NCI-H2029 treated with DMSO at 0.1 percent for 48 hours (cell line): ENCODE measurements at regions not wholly inside any gene's neighbourhood (a gene's known extent, or its start where the extent isn't known, plus 50 kb on each side); places are given as distances from the start of the nearest gene placed in this dataset.

ENCODE experiments used
- DNase-seq: peaks from one replicate; lab custom pipeline; 2025; lab: John Stamatoyannopoulos, UW

- DNase-seq: no peak
Observed at GRCh38 chr5:58255386-58255785, 204.5 kb downstream of the PLK2 start.

- no peak for DNase-seq
Observed at GRCh38 chr5:58248221-58248620, 211.7 kb downstream of the PLK2 start.

DNA sequence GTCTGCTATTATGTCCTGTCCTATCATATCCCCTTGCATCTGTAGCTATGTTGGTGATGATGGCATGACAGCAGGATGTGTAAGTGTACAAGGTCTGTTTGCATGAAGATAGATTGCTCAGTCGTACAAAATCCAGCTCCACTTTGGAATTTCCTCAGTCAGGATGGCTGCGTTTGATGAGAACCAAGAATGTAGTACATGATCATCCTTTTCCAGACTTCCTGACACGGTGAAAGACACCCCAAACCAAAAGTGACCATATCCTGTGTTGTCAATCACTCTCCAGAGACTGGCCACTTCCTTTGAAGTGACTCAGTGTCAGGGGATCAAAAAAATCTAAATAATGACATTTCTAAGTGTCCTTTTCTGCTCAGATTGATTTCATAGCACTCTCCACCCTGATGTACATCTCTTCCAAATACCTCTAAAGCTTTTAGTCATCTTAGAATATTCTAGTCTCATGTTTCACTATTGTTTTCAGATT lies 213.4 kb downstream of the PLK2 start:
- no peak for DNase-seq

DNA sequence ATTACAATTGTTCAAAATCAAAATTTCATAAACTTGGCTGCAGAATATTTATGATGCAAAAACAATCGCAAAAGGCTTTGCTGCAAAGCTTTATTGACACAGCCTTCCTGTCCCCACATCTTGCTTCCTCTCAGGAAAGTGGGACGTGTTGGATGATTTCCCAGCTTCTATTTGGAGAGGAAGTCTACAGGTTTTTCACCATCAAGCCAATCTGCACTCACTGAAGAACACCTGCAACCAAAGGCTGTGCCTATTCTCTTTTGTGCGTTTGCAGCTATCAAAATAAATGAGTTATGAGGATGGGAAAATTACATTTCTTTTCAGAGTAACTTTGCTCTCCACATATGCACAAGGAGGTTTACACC lies 214.4 kb downstream of the PLK2 start:
- DNase-seq: no peak

GRCh38 chr5:58244819-58245475 lies 214.9 kb downstream of the PLK2 start:
- DNase-seq: no peak

GRCh38 chr5:58241389-58241788 lies 218.5 kb downstream of the PLK2 start:
- DNase-seq: no peak

DNA sequence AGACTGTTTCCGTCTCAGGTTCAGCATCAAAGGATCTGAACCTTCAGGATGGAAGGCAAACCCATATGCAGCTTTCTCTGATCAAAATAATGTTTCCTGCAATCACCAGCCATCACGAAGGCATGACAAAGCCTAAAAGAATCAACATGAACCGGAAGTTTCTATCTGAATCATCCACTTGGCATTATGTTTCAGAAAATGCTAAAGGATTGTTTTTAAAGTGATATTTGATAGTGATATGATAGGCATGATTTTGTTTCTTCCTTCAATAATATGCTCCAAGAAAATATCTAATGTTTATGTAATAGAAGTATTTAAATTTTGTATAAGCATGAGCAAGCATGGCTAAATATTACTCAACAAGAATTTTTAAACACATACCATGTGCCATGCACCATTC lies 219.6 kb downstream of the PLK2 start:
- DNase-seq: no peak

DNA sequence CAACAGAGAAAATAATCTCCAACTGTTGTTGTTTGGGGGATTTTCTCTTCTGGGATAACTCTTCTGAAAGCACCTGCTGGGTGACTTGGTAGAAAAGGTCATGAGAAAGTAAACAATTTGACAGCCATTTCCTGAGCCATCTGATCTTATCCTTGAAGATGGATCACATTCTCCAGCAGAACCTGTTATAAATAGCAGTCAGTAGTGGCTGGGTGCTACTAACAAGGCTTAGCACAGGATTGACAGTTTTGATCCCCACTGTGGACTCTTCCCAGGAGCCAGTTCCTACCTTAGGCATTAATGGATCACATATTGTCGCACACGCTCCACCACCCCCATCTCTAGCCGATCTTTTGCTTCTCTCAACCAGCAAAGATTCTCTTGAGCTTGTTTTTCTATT lies 220.2 kb downstream of the PLK2 start:
- DNase-seq: no peak

DNA sequence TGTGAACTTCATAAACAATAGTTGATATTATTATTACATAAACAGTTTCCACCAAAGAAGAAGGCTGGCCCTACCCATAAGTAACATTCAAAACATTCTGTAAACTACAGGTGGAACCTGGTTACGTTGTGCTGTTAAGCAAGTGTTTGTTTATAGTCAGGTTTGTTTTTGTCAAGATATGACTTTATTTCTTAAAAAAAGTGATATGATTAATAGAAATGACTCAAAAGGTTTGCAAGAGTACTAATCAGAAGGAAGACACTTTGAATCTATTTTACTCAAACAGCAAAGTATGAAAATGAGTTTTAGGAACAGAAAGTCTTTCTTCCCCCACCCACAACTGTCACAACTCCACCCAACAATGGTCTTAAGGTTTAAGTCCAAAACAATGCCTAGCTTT lies 220.8 kb downstream of the PLK2 start:
- DNase-seq: no peak

- no peak for DNase-seq
Observed at GRCh38 chr5:58236498-58236897, 223.4 kb downstream of the PLK2 start.

GRCh38 chr5:58235299-58235698 lies 224.6 kb downstream of the PLK2 start:
- DNase-seq: no peak

DNA sequence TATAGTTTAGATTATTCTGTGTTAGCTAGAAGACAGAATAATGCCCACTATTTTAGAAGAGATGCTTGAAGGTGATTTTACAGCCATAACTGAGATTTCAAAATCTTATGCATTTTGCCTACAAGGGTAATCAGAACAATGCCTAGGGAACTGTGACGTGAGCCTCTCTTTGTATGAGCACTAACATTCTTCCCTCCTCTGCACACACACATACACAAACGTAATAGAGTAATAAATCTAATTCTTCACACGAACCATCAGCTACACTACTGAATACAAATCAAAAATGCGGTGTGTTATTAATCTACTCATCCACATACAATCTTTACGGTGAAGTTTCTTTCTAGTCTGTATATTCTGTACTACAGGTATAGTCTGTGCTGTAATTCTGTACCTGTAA lies 227.8 kb downstream of the PLK2 start:
- no peak for DNase-seq

GRCh38 chr5:58231041-58231440 lies 228.8 kb downstream of the PLK2 start:
- DNase-seq: no peak

GRCh38 chr5:58228896-58229295 lies 231.0 kb downstream of the PLK2 start:
- DNase-seq: no peak

GRCh38 chr5:58227858-58228257 lies 232.0 kb downstream of the PLK2 start:
- no peak for DNase-seq

DNA sequence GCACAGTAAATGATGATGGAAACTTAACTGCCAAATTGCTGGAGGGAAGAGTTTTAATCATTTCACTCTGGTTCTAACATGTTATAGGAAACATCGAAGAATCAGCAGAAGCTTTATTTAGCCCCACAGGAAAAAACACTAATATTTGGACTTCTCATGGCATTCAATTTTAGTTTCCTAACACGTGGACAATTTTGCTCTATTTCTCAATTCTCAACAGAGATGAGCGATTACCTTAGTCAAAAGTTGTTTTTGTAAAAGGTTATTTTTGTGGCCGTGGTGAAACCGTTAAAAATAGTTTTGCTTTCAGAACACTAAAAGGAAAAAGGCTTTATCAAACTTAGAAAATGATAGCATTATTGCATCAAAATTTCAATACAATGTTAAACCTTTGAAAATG lies 235.2 kb downstream of the PLK2 start:
- no peak for DNase-seq

GRCh38 chr5:58224221-58224620 lies 235.7 kb downstream of the PLK2 start:
- no peak for DNase-seq

DNA sequence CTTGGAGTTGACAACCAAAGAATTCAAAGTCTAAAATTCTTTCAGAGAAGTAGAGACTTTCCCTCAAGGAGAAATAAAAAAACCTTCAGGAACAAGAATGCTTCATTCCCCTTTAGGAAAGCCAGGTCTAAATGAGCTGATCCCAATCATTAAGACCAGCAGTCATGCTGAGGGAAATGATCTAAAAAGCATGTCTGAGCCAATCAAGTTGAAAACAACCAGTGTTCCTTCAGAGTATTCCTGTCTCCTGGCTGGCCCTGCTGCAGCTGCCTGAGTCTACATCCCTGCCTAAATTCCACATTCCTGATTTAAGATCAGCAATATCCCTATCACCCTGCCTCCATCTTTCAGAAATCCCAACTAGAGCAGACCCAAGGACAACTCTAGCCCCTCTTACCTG lies 244.5 kb downstream of the PLK2 start:
- no peak for DNase-seq

GRCh38 chr5:58211441-58211840 lies 248.4 kb downstream of the PLK2 start:
- no peak for DNase-seq

GRCh38 chr5:58208674-58209073 lies 251.2 kb downstream of the PLK2 start:
- DNase-seq: no peak

DNA sequence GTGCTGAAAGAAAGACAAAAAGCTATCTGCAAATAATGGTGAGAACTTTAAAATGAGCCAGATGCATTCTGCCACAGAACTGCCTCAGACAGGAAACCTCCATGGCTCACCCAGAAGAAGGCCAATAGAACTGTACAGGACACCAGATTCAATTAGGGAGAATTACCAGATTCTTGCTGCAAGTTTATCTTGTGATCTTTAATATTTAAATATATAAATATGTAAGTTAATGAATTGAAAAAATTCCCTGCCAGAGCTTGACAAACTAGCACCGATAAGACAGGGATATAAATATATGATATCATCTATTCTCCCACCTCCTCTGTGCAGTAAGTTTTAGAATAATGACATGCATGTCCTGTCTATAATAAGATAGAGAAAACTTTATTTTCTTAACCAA lies 252.8 kb downstream of the PLK2 start:
- DNase-seq: no peak

GRCh38 chr5:58204966-58205365 lies 254.9 kb downstream of the PLK2 start:
- DNase-seq: no peak

- DNase-seq: no peak
Observed at GRCh38 chr5:58202941-58203444, 256.9 kb downstream of the PLK2 start.

- DNase-seq: no peak
Observed at GRCh38 chr5:58201922-58202648, 257.8 kb downstream of the PLK2 start.
